K562 (cell line): ENCODE measurements at regions not wholly inside any gene's neighbourhood (a gene's known extent, or its start where the extent isn't known, plus 50 kb on each side); places are given as distances from the start of the nearest gene placed in this dataset.

Experiments
- ATAC-seq: fragments of 200-7000 bp; cut with Tn5 transposase; 3 replicates; pipeline ENCODE4 v1.9.1; 2020; ENCODE audit warnings: moderate library complexity
- BruUV-seq: library from RNA; stranded (reverse); fragments of 400-500 nt; replicated peaks from 2 replicates; lab custom pipeline; 2021; lab: Mats Ljungman, UMichigan
- CTCF ChIA-PET: fragments of 300-600 bp; formaldehyde crosslinking; extraction: SDS; loops from one replicate; lab custom pipeline; 2021; ENCODE audit warnings: low intra/inter-chr PET ratio; lab: Yijun Ruan, JAX
- POLR2A ChIA-PET: fragments of 300-600, 350-650 bp; sonication (Branson Sonifier 250); formaldehyde crosslinking; extraction: SDS; loops from one replicate; lab custom pipeline; 2021; ENCODE audit warnings: antibody characterized with exemption, inconsistent platforms; lab: Yijun Ruan, JAX
- DNase-seq, 4 experiments: peaks; one replicate each; pipeline versions ENCODE4 v3.0.0 to v3.0.0-alpha.2; 2011 to 2018; ENCODE audit warnings: low spot score in 3 of 4, mixed read lengths in 3 of 4; ENCODE audit errors: extremely low read depth in 1 of 4
- FAIRE-seq: peaks from 2 replicates; lab custom pipeline; 2011; peaks lifted over from hg19 to GRCh38; lab: Jason Lieb, UNC
- H2AFZ ChIP-seq: 2 replicates; pipeline ENCODE4 v1.6.0; 2011; ENCODE audit warnings: low read depth, low read length, control low read depth, inconsistent platforms
- H3K27ac ChIP-seq: fragments of 200-600 bp; 3 replicates; pipeline ENCODE4 v1.8.0; 2011; ENCODE audit warnings: low read depth, mild to moderate bottlenecking, control low read depth, inconsistent platforms, low read length, moderate library complexity, mixed read lengths; ENCODE audit errors: extremely low read depth
- H3K27me3 ChIP-seq, 2 experiments: fragments of 300-600 bp in 1 of 2; 2 replicates in 1 of 2; 3 replicates in 1 of 2; pipeline versions ENCODE4 v1.6.0 to v1.8.0; 2011; ENCODE audit warnings: inconsistent platforms in 2 of 2, low read length in 2 of 2, mild to moderate bottlenecking in 1 of 2, mixed read lengths in 1 of 2, moderate library complexity in 1 of 2; ENCODE audit not compliant: control insufficient read depth in 2 of 2, insufficient read depth in 2 of 2
- H3K36me3 ChIP-seq: fragments of 300-600 bp; 3 replicates; pipeline ENCODE4 v1.8.0; 2011; ENCODE audit warnings: mild to moderate bottlenecking, low read length, inconsistent platforms; ENCODE audit not compliant: control insufficient read depth, insufficient read depth
- H3K4me1 ChIP-seq, 2 experiments: fragments of 200-600 bp in 1 of 2; replicated peaks in 1 of 2; 2 replicates in 1 of 2; 3 replicates in 1 of 2; pipeline versions ENCODE4 v1.5.1 to v1.8.0; 2011; ENCODE audit warnings: inconsistent platforms in 2 of 2, low read length in 2 of 2, mild to moderate bottlenecking in 1 of 2, mixed read lengths in 1 of 2, moderate library complexity in 1 of 2; ENCODE audit not compliant: control insufficient read depth in 2 of 2, insufficient read depth in 2 of 2
- H3K4me2 ChIP-seq: 2 replicates; pipeline ENCODE4 v1.6.1; 2011; ENCODE audit warnings: low read length, control low read depth, inconsistent platforms, mixed read lengths; ENCODE audit not compliant: insufficient read depth
- H3K4me3 ChIP-seq: fragments of 200-600 bp; sonication (generic), shearing (Covaris generic); 2 replicates; pipeline ENCODE4 v1.5.1; 2016; ENCODE audit warnings: control low read depth, inconsistent platforms
- H3K79me2 ChIP-seq: fragments of 200-600 bp; 3 replicates; pipeline ENCODE4 v1.8.0; 2011; ENCODE audit warnings: low read length, inconsistent platforms; ENCODE audit not compliant: control insufficient read depth, insufficient read depth
- H3K9ac ChIP-seq, 2 experiments: 2 replicates each; pipeline versions ENCODE4 v1.6.0 to v1.6.1; 2011; ENCODE audit warnings: low read depth in 2 of 2, low read length in 2 of 2, control low read depth in 1 of 2, inconsistent platforms in 1 of 2, mild to moderate bottlenecking in 1 of 2, mixed read lengths in 1 of 2; ENCODE audit not compliant: insufficient read depth in 1 of 2
- H3K9me1 ChIP-seq: one replicate; pipeline ENCODE4 v1.6.0; 2011; ENCODE audit warnings: inconsistent platforms, mild to moderate bottlenecking, low read length, moderate library complexity; ENCODE audit not compliant: control insufficient read depth, insufficient read depth
- H3K9me3 ChIP-seq: replicated peaks from 2 replicates; pipeline ENCODE4 v1.5.1; 2011; ENCODE audit warnings: low read depth, low read length, inconsistent platforms; ENCODE audit not compliant: control insufficient read depth, insufficient read depth
- H4K20me1 ChIP-seq: replicated peaks from 2 replicates; pipeline ENCODE4 v1.6.1; 2011; ENCODE audit warnings: low read length, inconsistent platforms, mixed read lengths; ENCODE audit not compliant: control insufficient read depth, insufficient read depth
- CREBBP ChIP-seq: IDR thresholded peaks from one replicate; pipeline ENCODE4 v1.6.1; 2012; ENCODE audit warnings: low read depth, mild to moderate bottlenecking, control low read depth, inconsistent platforms, low read length
- FOXP1 ChIP-seq: sonication (generic); formaldehyde crosslinking; IDR thresholded peaks from 2 replicates; pipeline ENCODE4 v1.8.0; 2022; ENCODE audit warnings: mild to moderate bottlenecking, missing genetic modification reagents
- GABPB1 ChIP-seq: sonication (generic); formaldehyde crosslinking; IDR thresholded peaks from 2 replicates; pipeline ENCODE4 v1.8.0; 2022; ENCODE audit warnings: mild to moderate bottlenecking, missing genetic modification reagents
- HMGN3 ChIP-seq: IDR thresholded peaks from 2 replicates; pipeline ENCODE4 v1.6.1; 2011; ENCODE audit warnings: borderline replicate concordance, low read depth, mild to moderate bottlenecking, mixed read lengths, low read length; ENCODE audit not compliant: insufficient read length; ENCODE audit errors: extremely low read depth
- NEUROD1 ChIP-seq: fragments of 150-350 bp; IDR thresholded peaks from 2 replicates; pipeline ENCODE4 v1.6.1; 2014; ENCODE audit warnings: borderline replicate concordance, low read length, low read depth; ENCODE audit not compliant: partially characterized antibody
- POLR2H ChIP-seq: IDR thresholded peaks from 2 replicates; pipeline ENCODE4 v1.6.1; 2016; ENCODE audit warnings: missing genetic modification characterization, low read depth, mild to moderate bottlenecking, control low read depth, missing compliant biosample characterization, moderate library complexity
- RCOR1 ChIP-seq, 2 experiments: IDR thresholded peaks; 2 replicates each; pipeline ENCODE4 v1.6.1; 2012; ENCODE audit warnings: low read depth in 2 of 2, low read length in 2 of 2, borderline replicate concordance in 1 of 2, improper control_type of control experiment in 1 of 2
- ZFP1 ChIP-seq: fragments of 450-650 bp; formaldehyde crosslinking; IDR thresholded peaks from 2 replicates; pipeline ENCODE4 v1.4.0; 2020; ENCODE audit warnings: mild to moderate bottlenecking, mixed read lengths
- ZNF124 ChIP-seq: sonication (generic); formaldehyde crosslinking; IDR thresholded peaks from 2 replicates; pipeline ENCODE4 v1.8.1; 2022; ENCODE audit warnings: missing genetic modification reagents
- WGBS: fragments of 100-300 bp; shearing (Covaris generic); methylation state at CpG from one replicate; pipeline ENCODE4 v1.1.6; 2016; ENCODE audit warnings: low coverage, mixed read lengths; ENCODE audit not compliant: insufficient coverage; ENCODE audit errors: missing lambda C conversion rate; 5-methylcytosine and 5-hydroxymethylcytosine counted together
- in situ Hi-C: fragments of 300-500 bp; cut with MboI; formaldehyde crosslinking; loops from 4 replicates; pipeline ENCODE4 v1.15.0; 2018; ENCODE audit warnings: inconsistent platforms, mixed read lengths
- intact Hi-C: fragments of 100-400 bp; cut with micrococcal nuclease; formaldehyde crosslinking; loops from 2 replicates; pipeline ENCODE4 v1.14.2; 2022
- TF ChIP-seq, protein P1 (sequence below): sonication (generic); formaldehyde crosslinking; IDR thresholded peaks from 2 replicates; pipeline ENCODE4 v1.9.0; 2022; ENCODE audit warnings: mild to moderate bottlenecking, missing genetic modification reagents
- TF ChIP-seq, protein P2 (sequence below): fragments of 450-650 bp; formaldehyde crosslinking; conservative IDR thresholded peaks from 2 replicates; pipeline ENCODE4 v1.4.0; 2022; ENCODE audit warnings: mild to moderate bottlenecking, missing genetic modification characterization
- TF ChIP-seq, protein P3 (sequence below), 2 experiments: fragments of 450-650 bp; formaldehyde crosslinking in 1 of 2; IDR thresholded peaks; 2 replicates each; pipeline versions ENCODE4 v1.4.0 to v1.6.1; 2014 to 2020; ENCODE audit warnings: mild to moderate bottlenecking in 2 of 2, borderline replicate concordance in 1 of 2, low read depth in 1 of 2

DNA sequence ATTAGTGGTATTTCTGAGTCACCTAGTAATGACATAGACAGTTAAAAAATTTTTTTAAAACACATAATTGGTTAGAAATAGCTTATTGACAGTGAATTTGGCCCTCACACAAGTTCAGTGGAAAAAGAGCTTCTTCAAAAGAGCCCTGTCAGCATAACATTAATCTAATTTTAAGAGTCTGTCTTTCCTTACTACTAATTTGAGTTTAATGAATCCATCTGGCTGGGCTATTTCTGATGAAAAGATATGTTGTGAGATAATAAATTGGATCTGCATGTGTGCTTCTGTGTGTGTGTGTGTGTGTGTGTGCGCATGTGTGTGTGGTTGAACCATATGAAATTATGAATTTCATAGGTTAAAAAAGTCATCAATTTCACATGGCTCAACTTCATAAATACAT lies 1045.2 kb downstream of the FLRT2 start (continued):
- TF ChIP-seq NEUROD1: no peak
- no peak for TF ChIP-seq CREBBP
- TF ChIP-seq GABPB1: no peak
- no peak for TF ChIP-seq POLR2H (tag)

DNA sequence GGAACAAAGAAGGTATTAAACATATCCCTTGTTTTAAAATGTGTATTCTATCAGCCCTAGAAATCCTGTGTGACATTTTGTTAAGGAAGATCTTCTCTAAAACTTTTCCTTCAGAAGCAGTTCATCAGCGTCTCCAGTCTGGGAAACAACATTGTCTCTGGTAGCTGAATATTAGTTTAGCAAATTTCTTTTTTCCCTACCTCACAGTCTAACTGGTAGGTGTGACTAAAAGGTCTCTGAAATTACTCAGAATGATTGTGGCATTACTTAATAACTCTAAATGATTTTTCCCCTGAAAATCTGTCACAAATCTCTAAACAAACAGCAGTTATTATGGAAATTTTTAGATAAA lies 1044.8 kb downstream of the FLRT2 start:
- no peak for FAIRE-seq
- H3K4me3 ChIP-seq: no peak overlapping the region
- CTCF ChIA-PET: no interaction called here
- no peaks in the 10 kb centered on the region for H3K9me3 ChIP-seq
- intact Hi-C loops: no loop called here
- no peak for DNase-seq
- H3K4me2 ChIP-seq: no peak overlapping the region
- H4K20me1 ChIP-seq: no peaks in the 10 kb centered on the region
- H3K27ac ChIP-seq: no peak overlapping the region
- H3K9ac ChIP-seq: no peak overlapping the region
- POLR2A ChIA-PET: no interaction called here
- no TSS peak for BruUV-seq
- no peaks in the 10 kb centered on the region for H3K79me2 ChIP-seq
- no peak for ATAC-seq
- in situ Hi-C loops: no loop called here
- no peaks in the 10 kb centered on the region for H3K36me3 ChIP-seq
- no peaks in the 10 kb centered on the region for H3K9me1 ChIP-seq
- no peak overlapping the region for H2AFZ ChIP-seq
- no peaks in the 10 kb centered on the region for H3K4me1 ChIP-seq
- WGBS: 0% methylated on average over 1 of the region's 1 CpG
- H3K27me3 ChIP-seq: no peaks in the 10 kb centered on the region
- no peak for TF ChIP-seq ZNF124 (CRISPR knock-in tag)
- TF ChIP-seq RCOR1 (IDR thresholded peaks at IDR 0.05; ENCODE audit: borderline replicate concordance in 1 of 2, low read depth in 2 of 2, low read length in 2 of 2): no peak
- TF ChIP-seq, protein P1, sequence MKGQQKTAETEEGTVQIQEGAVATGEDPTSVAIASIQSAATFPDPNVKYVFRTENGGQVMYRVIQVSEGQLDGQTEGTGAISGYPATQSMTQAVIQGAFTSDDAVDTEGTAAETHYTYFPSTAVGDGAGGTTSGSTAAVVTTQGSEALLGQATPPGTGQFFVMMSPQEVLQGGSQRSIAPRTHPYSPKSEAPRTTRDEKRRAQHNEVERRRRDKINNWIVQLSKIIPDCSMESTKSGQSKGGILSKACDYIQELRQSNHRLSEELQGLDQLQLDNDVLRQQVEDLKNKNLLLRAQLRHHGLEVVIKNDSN: no peak
- TF ChIP-seq, protein P2, sequence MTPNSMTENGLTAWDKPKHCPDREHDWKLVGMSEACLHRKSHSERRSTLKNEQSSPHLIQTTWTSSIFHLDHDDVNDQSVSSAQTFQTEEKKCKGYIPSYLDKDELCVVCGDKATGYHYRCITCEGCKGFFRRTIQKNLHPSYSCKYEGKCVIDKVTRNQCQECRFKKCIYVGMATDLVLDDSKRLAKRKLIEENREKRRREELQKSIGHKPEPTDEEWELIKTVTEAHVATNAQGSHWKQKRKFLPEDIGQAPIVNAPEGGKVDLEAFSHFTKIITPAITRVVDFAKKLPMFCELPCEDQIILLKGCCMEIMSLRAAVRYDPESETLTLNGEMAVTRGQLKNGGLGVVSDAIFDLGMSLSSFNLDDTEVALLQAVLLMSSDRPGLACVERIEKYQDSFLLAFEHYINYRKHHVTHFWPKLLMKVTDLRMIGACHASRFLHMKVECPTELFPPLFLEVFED (CRISPR knock-in tag): no peak
- TF ChIP-seq, protein P3, sequence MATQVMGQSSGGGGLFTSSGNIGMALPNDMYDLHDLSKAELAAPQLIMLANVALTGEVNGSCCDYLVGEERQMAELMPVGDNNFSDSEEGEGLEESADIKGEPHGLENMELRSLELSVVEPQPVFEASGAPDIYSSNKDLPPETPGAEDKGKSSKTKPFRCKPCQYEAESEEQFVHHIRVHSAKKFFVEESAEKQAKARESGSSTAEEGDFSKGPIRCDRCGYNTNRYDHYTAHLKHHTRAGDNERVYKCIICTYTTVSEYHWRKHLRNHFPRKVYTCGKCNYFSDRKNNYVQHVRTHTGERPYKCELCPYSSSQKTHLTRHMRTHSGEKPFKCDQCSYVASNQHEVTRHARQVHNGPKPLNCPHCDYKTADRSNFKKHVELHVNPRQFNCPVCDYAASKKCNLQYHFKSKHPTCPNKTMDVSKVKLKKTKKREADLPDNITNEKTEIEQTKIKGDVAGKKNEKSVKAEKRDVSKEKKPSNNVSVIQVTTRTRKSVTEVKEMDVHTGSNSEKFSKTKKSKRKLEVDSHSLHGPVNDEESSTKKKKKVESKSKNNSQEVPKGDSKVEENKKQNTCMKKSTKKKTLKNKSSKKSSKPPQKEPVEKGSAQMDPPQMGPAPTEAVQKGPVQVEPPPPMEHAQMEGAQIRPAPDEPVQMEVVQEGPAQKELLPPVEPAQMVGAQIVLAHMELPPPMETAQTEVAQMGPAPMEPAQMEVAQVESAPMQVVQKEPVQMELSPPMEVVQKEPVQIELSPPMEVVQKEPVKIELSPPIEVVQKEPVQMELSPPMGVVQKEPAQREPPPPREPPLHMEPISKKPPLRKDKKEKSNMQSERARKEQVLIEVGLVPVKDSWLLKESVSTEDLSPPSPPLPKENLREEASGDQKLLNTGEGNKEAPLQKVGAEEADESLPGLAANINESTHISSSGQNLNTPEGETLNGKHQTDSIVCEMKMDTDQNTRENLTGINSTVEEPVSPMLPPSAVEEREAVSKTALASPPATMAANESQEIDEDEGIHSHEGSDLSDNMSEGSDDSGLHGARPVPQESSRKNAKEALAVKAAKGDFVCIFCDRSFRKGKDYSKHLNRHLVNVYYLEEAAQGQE (IDR thresholded peaks at IDR 0.05; ENCODE audit: borderline replicate concordance): no peak
- TF ChIP-seq, protein P3 (CRISPR knock-in tag; IDR thresholded peaks at IDR 0.05; ENCODE audit: low read depth): no peak
- TF ChIP-seq ZFP1 (CRISPR knock-in tag): no peak
- TF ChIP-seq FOXP1 (CRISPR knock-in tag): no peak
- TF ChIP-seq HMGN3: no peak
